OCI-LY3 (cell line): ENCODE measurements at regions not wholly inside any gene's neighbourhood (a gene's known extent, or its start where the extent isn't known, plus 50 kb on each side); places are given as distances from the start of the nearest gene placed in this dataset.
"Not testable (repeated sequence)": the region's sequence is repeated elsewhere in the genome, so short reads cannot be mapped to it uniquely, and the experiment has no call there.

ENCODE experiments used
- EZH2phosphoT487 ChIP-seq: fragments of 200-600 bp; shearing (Covaris generic); IDR thresholded peaks from 2 replicates; pipeline ENCODE4 v1.6.1; 2018; ENCODE audit warnings: antibody characterized with exemption, mixed run types, low read depth
- TF ChIP-seq, protein P1 (sequence below): fragments of 200-600, 300-600 bp; sonication (generic); IDR thresholded peaks from 2 replicates; pipeline ENCODE4 v1.5.1; 2014; ENCODE audit warnings: antibody characterized with exemption, low read length, low read depth

DNA sequence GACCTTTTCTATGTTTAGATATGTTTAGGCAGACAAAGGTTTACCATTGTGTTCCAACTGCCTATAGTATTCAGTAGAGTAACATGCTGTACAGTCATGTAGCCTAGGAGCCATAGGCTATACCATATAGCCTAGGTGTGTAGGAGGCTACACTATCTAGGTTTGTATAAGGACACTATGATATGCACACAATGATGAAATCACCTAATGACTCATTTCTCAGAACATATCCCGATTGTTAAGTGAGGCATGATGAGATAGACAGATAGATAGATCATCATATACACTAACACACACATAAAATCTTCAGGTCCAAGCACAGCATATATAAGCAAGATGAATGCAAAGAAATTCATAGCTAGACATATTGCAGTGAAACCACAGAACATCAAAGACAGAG is 177.4 kb downstream of the NPIPA8 start:
- TF ChIP-seq, protein P1, sequence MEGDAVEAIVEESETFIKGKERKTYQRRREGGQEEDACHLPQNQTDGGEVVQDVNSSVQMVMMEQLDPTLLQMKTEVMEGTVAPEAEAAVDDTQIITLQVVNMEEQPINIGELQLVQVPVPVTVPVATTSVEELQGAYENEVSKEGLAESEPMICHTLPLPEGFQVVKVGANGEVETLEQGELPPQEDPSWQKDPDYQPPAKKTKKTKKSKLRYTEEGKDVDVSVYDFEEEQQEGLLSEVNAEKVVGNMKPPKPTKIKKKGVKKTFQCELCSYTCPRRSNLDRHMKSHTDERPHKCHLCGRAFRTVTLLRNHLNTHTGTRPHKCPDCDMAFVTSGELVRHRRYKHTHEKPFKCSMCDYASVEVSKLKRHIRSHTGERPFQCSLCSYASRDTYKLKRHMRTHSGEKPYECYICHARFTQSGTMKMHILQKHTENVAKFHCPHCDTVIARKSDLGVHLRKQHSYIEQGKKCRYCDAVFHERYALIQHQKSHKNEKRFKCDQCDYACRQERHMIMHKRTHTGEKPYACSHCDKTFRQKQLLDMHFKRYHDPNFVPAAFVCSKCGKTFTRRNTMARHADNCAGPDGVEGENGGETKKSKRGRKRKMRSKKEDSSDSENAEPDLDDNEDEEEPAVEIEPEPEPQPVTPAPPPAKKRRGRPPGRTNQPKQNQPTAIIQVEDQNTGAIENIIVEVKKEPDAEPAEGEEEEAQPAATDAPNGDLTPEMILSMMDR: not testable (repeated sequence)
- TF ChIP-seq EZH2phosphoT487: not testable (repeated sequence)
